Prostate gland (tissue), 2 donors: ENCODE measurements at regions not wholly inside any gene's neighbourhood (a gene's known extent, or its start where the extent isn't known, plus 50 kb on each side); places are given as distances from the start of the nearest gene placed in this dataset.
"Not testable (repeated sequence)": the region's sequence is repeated elsewhere in the genome, so short reads cannot be mapped to it uniquely, and the experiment has no call there.

Experiments
- CTCF ChIP-seq, 4 experiments: fragments of 200-600 bp in 2 of 4; fragments of 450-650 bp in 2 of 4; sonication (generic) in 2 of 4; IDR thresholded peaks; 1 replicate in 3 of 4; 2 replicates in 1 of 4; pipeline ENCODE4 v1.5.1; 2016 to 2019; ENCODE audit warnings: antibody characterized with exemption in 4 of 4, mild to moderate bottlenecking in 2 of 4, moderate library complexity in 2 of 4
- POLR2A ChIP-seq: fragments of 450-650 bp; IDR thresholded peaks from one replicate; pipeline ENCODE4 v1.6.1; 2016; ENCODE audit warnings: antibody characterized with exemption, mild to moderate bottlenecking

- not testable (repeated sequence) for TF ChIP-seq CTCF (IDR thresholded peaks at IDR 0.05); POLR2A
These were observed 876.9 kb upstream of the API5 start for GRCh38 chr11:42434911-42435310.
